PC-3 (cell line): ENCODE measurements at regions not wholly inside any gene's neighbourhood (a gene's known extent, or its start where the extent isn't known, plus 50 kb on each side); places are given as distances from the start of the nearest gene placed in this dataset.

ENCODE experiments used
- ATAC-seq: fragments of 200-7000 bp; cut with Tn5 transposase; 2 replicates; pipeline ENCODE4 v1.9.1; 2020; ENCODE audit warnings: mild to moderate bottlenecking, moderate library complexity
- BruUV-seq: library from RNA; stranded (reverse); fragments of 400-500 nt; replicated peaks from 2 replicates; lab custom pipeline; 2021; lab: Mats Ljungman, UMichigan
- CTCF ChIA-PET: fragments of 300-600 bp; sonication (Branson Sonifier 250); formaldehyde crosslinking; loops from one replicate; lab custom pipeline; 2022; ENCODE audit warnings: antibody characterized with exemption; lab: Charles Lee
- POLR2A ChIA-PET: fragments of 300-600 bp; sonication (Branson Sonifier 250); formaldehyde crosslinking; loops from one replicate; lab custom pipeline; 2022; ENCODE audit warnings: antibody characterized with exemption; ENCODE audit not compliant: unreplicated experiment; lab: Charles Lee
- DNase-seq: peaks from one replicate; pipeline ENCODE4 v3.0.0-alpha.2; 2015
- H2AFZ ChIP-seq: fragments of 300-600 bp; sonication (generic); 2 replicates; pipeline ENCODE4 v1.6.0; 2016; ENCODE audit warnings: antibody characterized with exemption, low read length
- H3F3A ChIP-seq: fragments of 300-600 bp; sonication (generic); one replicate; pipeline ENCODE4 v1.6.0; 2017; ENCODE audit warnings: antibody characterized with exemption, low read length, control low read depth, mild to moderate bottlenecking; ENCODE audit not compliant: unreplicated experiment
- H3K27ac ChIP-seq: fragments of 300-600 bp; sonication (generic); 2 replicates; pipeline ENCODE4 v1.5.1; 2016; ENCODE audit warnings: mild to moderate bottlenecking, low read length
- H3K27me3 ChIP-seq: fragments of 300-600 bp; sonication (generic); 2 replicates; pipeline ENCODE4 v1.6.1; 2016; ENCODE audit warnings: low read length, mixed read lengths
- H3K36me3 ChIP-seq: fragments of 300-600 bp; sonication (generic); 2 replicates; pipeline ENCODE4 v1.6.1; 2016; ENCODE audit warnings: low read depth, mixed run types, low read length, mixed read lengths
- H3K4me1 ChIP-seq: fragments of 300-600 bp; sonication (generic); 2 replicates; pipeline ENCODE4 v1.5.1; 2016; ENCODE audit warnings: low read length; ENCODE audit not compliant: insufficient read depth
- H3K4me2 ChIP-seq: fragments of 300-600 bp; sonication (generic); 2 replicates; pipeline ENCODE4 v1.6.0; 2016; ENCODE audit warnings: low read length
- H3K4me3 ChIP-seq: fragments of 300-600 bp; sonication (generic); 2 replicates; pipeline ENCODE4 v1.5.1; 2016; ENCODE audit warnings: mild to moderate bottlenecking, low read length, mixed read lengths
- H3K79me2 ChIP-seq: fragments of 300-600 bp; sonication (generic); 2 replicates; pipeline ENCODE4 v1.6.1; 2017; ENCODE audit warnings: low read length, mixed read lengths
- H3K9ac ChIP-seq: fragments of 300-600 bp; sonication (generic); 2 replicates; pipeline ENCODE4 v1.6.0; 2016; ENCODE audit warnings: mild to moderate bottlenecking, low read length
- H3K9me2 ChIP-seq: fragments of 300-600 bp; sonication (generic); replicated peaks from 2 replicates; pipeline ENCODE4 v1.6.1; 2016; ENCODE audit warnings: mixed run types, low read length, mixed read lengths
- H3K9me3 ChIP-seq: fragments of 300-600 bp; sonication (generic); 2 replicates; pipeline ENCODE4 v1.6.1; 2016; ENCODE audit warnings: low read length, mixed read lengths
- H4K20me1 ChIP-seq: fragments of 300-600 bp; sonication (generic); 2 replicates; pipeline ENCODE4 v1.6.1; 2016; ENCODE audit warnings: low read length, mixed read lengths
- CTCF ChIP-seq: fragments of 300-600 bp; sonication (generic); conservative IDR thresholded peaks from 2 replicates; pipeline ENCODE4 v1.5.1; 2017; ENCODE audit warnings: antibody characterized with exemption, low read depth, mild to moderate bottlenecking, low read length
- EZH2 ChIP-seq: fragments of 300-600 bp; sonication (generic); IDR thresholded peaks from one replicate; pipeline ENCODE4 v1.6.1; 2017; ENCODE audit warnings: antibody characterized with exemption, mild to moderate bottlenecking, low read length; ENCODE audit not compliant: unreplicated experiment
- EZH2phosphoT487 ChIP-seq: fragments of 300-600 bp; sonication (generic); IDR thresholded peaks from 2 replicates; pipeline ENCODE4 v1.6.1; 2018; ENCODE audit warnings: mild to moderate bottlenecking, antibody characterized with exemption, low read length, borderline replicate concordance
- intact Hi-C: fragments of 100-400 bp; cut with micrococcal nuclease; formaldehyde crosslinking; loops from 2 replicates; pipeline ENCODE4 v1.9.0; 2023

GRCh38 chr2:203802342-203803052 lies 65.1 kb upstream of the CTLA4 start:
- no peaks in the 10 kb centered on the region for H4K20me1 ChIP-seq
- peaks cover 4% of the 10 kb centered on the region for H3K4me1 ChIP-seq
- no peaks in the 10 kb centered on the region for H3F3A ChIP-seq
- H3K79me2 ChIP-seq, result no peaks in the 10 kb centered on the region
- peaks cover 6% of the 10 kb centered on the region; the same call in 1 of the 2 replicates for H3K9me3 ChIP-seq
- H3K36me3 ChIP-seq, result no peaks in the 10 kb centered on the region
- intact Hi-C loops, result no loop called here
- no peaks in the 10 kb centered on the region for H3K9me2 ChIP-seq
- H3K9ac ChIP-seq, result no peak overlapping the region
- H3K4me3 ChIP-seq, result no peak overlapping the region
- no peak overlapping the region for H3K4me2 ChIP-seq
- DNase-seq (no peak), ATAC-seq (no peak)
- ChIA-PET POLR2A (no interaction called here), CTCF (no interaction called here)
- no peaks in the 10 kb centered on the region for H3K27me3 ChIP-seq
- BruUV-seq, result no TSS peak
- no peak overlapping the region for H2AFZ ChIP-seq
- TF ChIP-seq EZH2 (no peak), CTCF (no peak), EZH2phosphoT487 (no peak)
- no peak overlapping the region for H3K27ac ChIP-seq

GRCh38 chr2:203803053-203803429 lies 64.5 kb upstream of the CTLA4 start:
- H3K4me1 ChIP-seq, result peaks cover 4% of the 10 kb centered on the region
- no peaks in the 10 kb centered on the region for H3F3A ChIP-seq
- no peak for ATAC-seq
- intact Hi-C loops, result no loop called here
- no peak overlapping the region for H3K27ac ChIP-seq
- H2AFZ ChIP-seq, result no peak overlapping the region
- ChIA-PET CTCF (no interaction called here), POLR2A (no interaction called here)
- no peaks in the 10 kb centered on the region for H3K79me2 ChIP-seq
- H3K9ac ChIP-seq, result no peak overlapping the region
- H3K36me3 ChIP-seq, result no peaks in the 10 kb centered on the region
- no TSS peak for BruUV-seq
- H3K9me2 ChIP-seq, result no peaks in the 10 kb centered on the region
- DNase-seq, result no peak
- no peak for TF ChIP-seq EZH2
- no peak for TF ChIP-seq CTCF
- no peak for TF ChIP-seq EZH2phosphoT487
- H3K4me3 ChIP-seq, result no peak overlapping the region
- no peaks in the 10 kb centered on the region for H4K20me1 ChIP-seq
- H3K4me2 ChIP-seq, result no peak overlapping the region
- peaks cover 6% of the 10 kb centered on the region; the same call in 1 of the 2 replicates for H3K9me3 ChIP-seq
- H3K27me3 ChIP-seq, result no peaks in the 10 kb centered on the region

- TF ChIP-seq CTCF (no peak), EZH2phosphoT487 (no peak), EZH2 (no peak)
- CTCF ChIA-PET, result no interaction called here
- H3K4me1 ChIP-seq, result peaks cover 8% of the 10 kb centered on the region
Observed at GRCh38 chr2:203804070-203804469, 63.5 kb upstream of the CTLA4 start.

More at GRCh38 chr2:203804070-203804469, 63.5 kb upstream of the CTLA4 start:
- intact Hi-C loops, result no loop called here
- POLR2A ChIA-PET, result no interaction called here
- ATAC-seq, result no peak
- no peaks in the 10 kb centered on the region for H3K36me3 ChIP-seq
- peaks cover 6% of the 10 kb centered on the region; the same call in 1 of the 2 replicates for H3K9me3 ChIP-seq
- H3K27me3 ChIP-seq, result no peaks in the 10 kb centered on the region
- DNase-seq, result no peak
- H3K27ac ChIP-seq, result no peak overlapping the region
- no TSS peak for BruUV-seq
- H3K79me2 ChIP-seq, result no peaks in the 10 kb centered on the region
- no peak overlapping the region for H3K4me3 ChIP-seq
- no peak overlapping the region for H3K4me2 ChIP-seq
- H3K9ac ChIP-seq, result no peak overlapping the region
- no peak overlapping the region for H2AFZ ChIP-seq
- H4K20me1 ChIP-seq, result no peaks in the 10 kb centered on the region
- no peaks in the 10 kb centered on the region for H3K9me2 ChIP-seq
- no peaks in the 10 kb centered on the region for H3F3A ChIP-seq
